ENCODE measurements at regions not wholly inside any gene's neighbourhood (a gene's known extent, or its start where the extent isn't known, plus 50 kb on each side); places are given as distances from the start of the nearest gene placed in this dataset.

DNA sequence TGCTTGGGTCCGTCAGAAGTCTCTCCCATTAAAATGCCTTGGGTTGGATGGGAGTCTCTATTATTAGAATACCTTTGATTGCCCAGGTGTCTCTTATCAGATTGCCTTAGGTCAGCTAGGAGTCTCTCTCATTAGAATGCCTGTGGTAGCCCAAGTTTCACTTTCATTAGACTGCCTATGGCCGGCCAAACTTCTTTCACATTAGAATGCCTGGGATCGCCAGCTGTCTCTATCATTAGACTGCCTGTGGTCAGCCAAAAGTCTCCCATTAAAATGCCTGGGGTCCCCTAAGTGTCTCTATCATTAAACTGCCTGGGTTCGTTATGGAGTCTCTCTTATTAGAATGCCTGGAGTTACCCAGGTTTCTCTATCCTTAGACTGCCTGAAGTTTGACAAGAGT, 1476.7 kb downstream of the UQCRFS1 start (continued):
- TF ChIP-seq, protein P1, sequence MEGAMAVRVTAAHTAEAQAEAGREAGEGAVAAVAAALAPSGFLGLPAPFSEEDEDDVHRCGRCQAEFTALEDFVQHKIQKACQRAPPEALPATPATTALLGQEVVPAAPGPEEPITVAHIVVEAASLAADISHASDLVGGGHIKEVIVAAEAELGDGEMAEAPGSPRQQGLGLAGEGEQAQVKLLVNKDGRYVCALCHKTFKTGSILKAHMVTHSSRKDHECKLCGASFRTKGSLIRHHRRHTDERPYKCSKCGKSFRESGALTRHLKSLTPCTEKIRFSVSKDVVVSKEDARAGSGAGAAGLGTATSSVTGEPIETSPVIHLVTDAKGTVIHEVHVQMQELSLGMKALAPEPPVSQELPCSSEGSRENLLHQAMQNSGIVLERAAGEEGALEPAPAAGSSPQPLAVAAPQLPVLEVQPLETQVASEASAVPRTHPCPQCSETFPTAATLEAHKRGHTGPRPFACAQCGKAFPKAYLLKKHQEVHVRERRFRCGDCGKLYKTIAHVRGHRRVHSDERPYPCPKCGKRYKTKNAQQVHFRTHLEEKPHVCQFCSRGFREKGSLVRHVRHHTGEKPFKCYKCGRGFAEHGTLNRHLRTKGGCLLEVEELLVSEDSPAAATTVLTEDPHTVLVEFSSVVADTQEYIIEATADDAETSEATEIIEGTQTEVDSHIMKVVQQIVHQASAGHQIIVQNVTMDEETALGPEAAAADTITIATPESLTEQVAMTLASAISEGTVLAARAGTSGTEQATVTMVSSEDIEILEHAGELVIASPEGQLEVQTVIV (IDR thresholded peaks at IDR 0.05; ENCODE audit: borderline replicate concordance, partially characterized antibody), result no peak
- no peak for TF ChIP-seq ATF7 (IDR thresholded peaks at IDR 0.05; ENCODE audit: low read depth)

DNA sequence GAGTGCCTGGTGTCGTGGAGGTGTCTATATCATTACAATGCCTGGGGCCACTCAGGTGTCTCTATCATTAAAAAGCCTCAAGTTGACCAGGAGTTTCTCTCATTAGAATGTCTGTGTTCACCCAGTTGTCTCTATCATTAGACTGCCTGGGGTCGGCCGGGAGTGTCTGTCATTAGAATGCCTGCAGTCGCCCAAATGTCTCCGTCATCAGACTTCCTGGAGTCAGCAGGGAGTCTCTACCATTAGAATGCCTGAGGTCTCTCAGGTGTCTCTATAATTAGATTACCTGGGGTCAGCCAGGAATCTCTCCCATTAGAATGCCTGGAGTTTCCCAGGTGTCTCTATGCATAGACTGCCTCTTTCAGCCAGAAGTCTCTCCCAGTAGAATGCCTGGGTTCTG, 1477.6 kb downstream of the UQCRFS1 start:
- in situ Hi-C loops (cut with MboI), result no loop called here
- no peak for ATAC-seq
- no peak overlapping the region for H3K4me2 ChIP-seq (ENCODE audit: control insufficient read depth, insufficient read depth)
- H3K4me1 ChIP-seq (ENCODE audit: control insufficient read depth, insufficient read depth, low read length), result no peaks in the 10 kb centered on the region
- no peak overlapping the region for H3K4me3 ChIP-seq
- no TSS peak for BruUV-seq (replicated peaks)
- no peaks in the 10 kb centered on the region for H3K27me3 ChIP-seq (replicated peaks in 1 of 2; ENCODE audit: control insufficient read depth in 2 of 2, insufficient read depth in 2 of 2, low read length in 1 of 2)
- H2AFZ ChIP-seq (ENCODE audit: control insufficient read depth, low read depth, low read length), result no peak overlapping the region
- ChIA-PET RAD21 (ENCODE audit: unreplicated experiment) (no interaction called here), POLR2A (no interaction called here), SMC1A (ENCODE audit: uncharacterized antibody, unreplicated experiment) (no interaction called here), CTCF (no interaction called here)
- H3K9me3 ChIP-seq (replicated peaks; ENCODE audit: control insufficient read depth, insufficient read depth, low read length), result no peaks in the 10 kb centered on the region; the same call in 2 of the 3 replicates
- WGBS (ENCODE audit: insufficient coverage, insufficient replicate concordance, low lambda C conversion rate, missing lambda C conversion rate), result 84% methylated on average over 5 of the region's 5 CpGs
- H3K9ac ChIP-seq (ENCODE audit: control insufficient read depth, insufficient read depth, low read length), result no peak overlapping the region
- DNase-seq (ENCODE audit: low read depth, low spot score), result no peak
- no peak overlapping the region for H3K27ac ChIP-seq (ENCODE audit: control insufficient read depth, insufficient read depth)
- no peaks in the 10 kb centered on the region for H3K36me3 ChIP-seq (ENCODE audit: control insufficient read depth in 2 of 2, insufficient read depth in 2 of 2, low read length in 1 of 2)
- intact Hi-C loops (cut with micrococcal nuclease; ENCODE audit: unreplicated experiment), result no loop called here
- H4K20me1 ChIP-seq (ENCODE audit: control insufficient read depth, insufficient read depth), result no peaks in the 10 kb centered on the region
- FAIRE-seq, result no peak
- no peaks in the 10 kb centered on the region for H3K79me2 ChIP-seq (ENCODE audit: control insufficient read depth, insufficient read depth, low read length)
- no peak for TF ChIP-seq TCF3 (IDR thresholded peaks at IDR 0.05; ENCODE audit: borderline replicate concordance, insufficient read depth, low read depth, low read length)
- TF ChIP-seq WRNIP1 (IDR thresholded peaks at IDR 0.05; ENCODE audit: borderline replicate concordance, low read depth, low read length), result no peak
- TF ChIP-seq, protein P2, sequence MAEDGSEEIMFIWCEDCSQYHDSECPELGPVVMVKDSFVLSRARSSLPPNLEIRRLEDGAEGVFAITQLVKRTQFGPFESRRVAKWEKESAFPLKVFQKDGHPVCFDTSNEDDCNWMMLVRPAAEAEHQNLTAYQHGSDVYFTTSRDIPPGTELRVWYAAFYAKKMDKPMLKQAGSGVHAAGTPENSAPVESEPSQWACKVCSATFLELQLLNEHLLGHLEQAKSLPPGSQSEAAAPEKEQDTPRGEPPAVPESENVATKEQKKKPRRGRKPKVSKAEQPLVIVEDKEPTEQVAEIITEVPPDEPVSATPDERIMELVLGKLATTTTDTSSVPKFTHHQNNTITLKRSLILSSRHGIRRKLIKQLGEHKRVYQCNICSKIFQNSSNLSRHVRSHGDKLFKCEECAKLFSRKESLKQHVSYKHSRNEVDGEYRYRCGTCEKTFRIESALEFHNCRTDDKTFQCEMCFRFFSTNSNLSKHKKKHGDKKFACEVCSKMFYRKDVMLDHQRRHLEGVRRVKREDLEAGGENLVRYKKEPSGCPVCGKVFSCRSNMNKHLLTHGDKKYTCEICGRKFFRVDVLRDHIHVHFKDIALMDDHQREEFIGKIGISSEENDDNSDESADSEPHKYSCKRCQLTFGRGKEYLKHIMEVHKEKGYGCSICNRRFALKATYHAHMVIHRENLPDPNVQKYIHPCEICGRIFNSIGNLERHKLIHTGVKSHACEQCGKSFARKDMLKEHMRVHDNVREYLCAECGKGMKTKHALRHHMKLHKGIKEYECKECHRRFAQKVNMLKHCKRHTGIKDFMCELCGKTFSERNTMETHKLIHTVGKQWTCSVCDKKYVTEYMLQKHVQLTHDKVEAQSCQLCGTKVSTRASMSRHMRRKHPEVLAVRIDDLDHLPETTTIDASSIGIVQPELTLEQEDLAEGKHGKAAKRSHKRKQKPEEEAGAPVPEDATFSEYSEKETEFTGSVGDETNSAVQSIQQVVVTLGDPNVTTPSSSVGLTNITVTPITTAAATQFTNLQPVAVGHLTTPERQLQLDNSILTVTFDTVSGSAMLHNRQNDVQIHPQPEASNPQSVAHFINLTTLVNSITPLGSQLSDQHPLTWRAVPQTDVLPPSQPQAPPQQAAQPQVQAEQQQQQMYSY (CRISPR knock-in tag; IDR thresholded peaks at IDR 0.05), result no peak
- no peak for TF ChIP-seq SIX5 (IDR thresholded peaks at IDR 0.05; ENCODE audit: low read depth, low read length, severe bottlenecking)
- no peak for TF ChIP-seq NFYB (IDR thresholded peaks at IDR 0.05; ENCODE audit: insufficient read depth, low read depth, low read length)
- TF ChIP-seq, protein P3, sequence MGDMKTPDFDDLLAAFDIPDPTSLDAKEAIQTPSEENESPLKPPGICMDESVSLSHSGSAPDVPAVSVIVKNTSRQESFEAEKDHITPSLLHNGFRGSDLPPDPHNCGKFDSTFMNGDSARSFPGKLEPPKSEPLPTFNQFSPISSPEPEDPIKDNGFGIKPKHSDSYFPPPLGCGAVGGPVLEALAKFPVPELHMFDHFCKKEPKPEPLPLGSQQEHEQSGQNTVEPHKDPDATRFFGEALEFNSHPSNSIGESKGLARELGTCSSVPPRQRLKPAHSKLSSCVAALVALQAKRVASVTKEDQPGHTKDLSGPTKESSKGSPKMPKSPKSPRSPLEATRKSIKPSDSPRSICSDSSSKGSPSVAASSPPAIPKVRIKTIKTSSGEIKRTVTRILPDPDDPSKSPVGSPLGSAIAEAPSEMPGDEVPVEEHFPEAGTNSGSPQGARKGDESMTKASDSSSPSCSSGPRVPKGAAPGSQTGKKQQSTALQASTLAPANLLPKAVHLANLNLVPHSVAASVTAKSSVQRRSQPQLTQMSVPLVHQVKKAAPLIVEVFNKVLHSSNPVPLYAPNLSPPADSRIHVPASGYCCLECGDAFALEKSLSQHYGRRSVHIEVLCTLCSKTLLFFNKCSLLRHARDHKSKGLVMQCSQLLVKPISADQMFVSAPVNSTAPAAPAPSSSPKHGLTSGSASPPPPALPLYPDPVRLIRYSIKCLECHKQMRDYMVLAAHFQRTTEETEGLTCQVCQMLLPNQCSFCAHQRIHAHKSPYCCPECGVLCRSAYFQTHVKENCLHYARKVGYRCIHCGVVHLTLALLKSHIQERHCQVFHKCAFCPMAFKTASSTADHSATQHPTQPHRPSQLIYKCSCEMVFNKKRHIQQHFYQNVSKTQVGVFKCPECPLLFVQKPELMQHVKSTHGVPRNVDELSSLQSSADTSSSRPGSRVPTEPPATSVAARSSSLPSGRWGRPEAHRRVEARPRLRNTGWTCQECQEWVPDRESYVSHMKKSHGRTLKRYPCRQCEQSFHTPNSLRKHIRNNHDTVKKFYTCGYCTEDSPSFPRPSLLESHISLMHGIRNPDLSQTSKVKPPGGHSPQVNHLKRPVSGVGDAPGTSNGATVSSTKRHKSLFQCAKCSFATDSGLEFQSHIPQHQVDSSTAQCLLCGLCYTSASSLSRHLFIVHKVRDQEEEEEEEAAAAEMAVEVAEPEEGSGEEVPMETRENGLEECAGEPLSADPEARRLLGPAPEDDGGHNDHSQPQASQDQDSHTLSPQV (IDR thresholded peaks at IDR 0.05), result no peak
